Smooth muscle cell (in vitro differentiated cells): ENCODE measurements at regions not wholly inside any gene's neighbourhood (a gene's known extent, or its start where the extent isn't known, plus 50 kb on each side); places are given as distances from the start of the nearest gene placed in this dataset.

Experiments
- DNase-seq: peaks from one replicate; lab custom pipeline; 2025; ENCODE audit not compliant: unreplicated experiment; lab: John Stamatoyannopoulos, UW
- H2AFZ ChIP-seq: fragments of 200-600 bp; sonication (generic); 2 replicates; pipeline ENCODE4 v1.6.0; 2016; ENCODE audit warnings: antibody characterized with exemption, low read depth, mild to moderate bottlenecking
- H3F3A ChIP-seq: fragments of 200-600 bp; sonication (generic); 2 replicates; pipeline ENCODE4 v1.6.0; 2017; ENCODE audit warnings: antibody characterized with exemption, low read depth
- H3K27ac ChIP-seq: fragments of 200-600 bp; sonication (generic); 2 replicates; pipeline ENCODE4 v1.5.1; 2016; ENCODE audit warnings: low read depth, mild to moderate bottlenecking
- H3K27me3 ChIP-seq: fragments of 200-600 bp; sonication (generic); 2 replicates; pipeline ENCODE4 v1.6.1; 2016; ENCODE audit warnings: low read depth, mild to moderate bottlenecking
- H3K36me3 ChIP-seq: fragments of 200-600 bp; sonication (generic); 2 replicates; pipeline ENCODE4 v1.5.1; 2016; ENCODE audit warnings: low read depth
- H3K4me1 ChIP-seq: fragments of 200-600 bp; sonication (generic); 2 replicates; pipeline ENCODE4 v1.5.1; 2016; ENCODE audit warnings: low read depth
- H3K4me2 ChIP-seq: fragments of 200-600 bp; sonication (generic); 2 replicates; pipeline ENCODE4 v1.6.0; 2016; ENCODE audit warnings: mild to moderate bottlenecking
- H3K4me3 ChIP-seq: fragments of 200-600 bp; sonication (generic); 2 replicates; pipeline ENCODE4 v1.5.1; 2016; ENCODE audit warnings: mild to moderate bottlenecking
- H3K79me2 ChIP-seq: fragments of 200-600 bp; sonication (generic); 2 replicates; pipeline ENCODE4 v1.6.0; 2016; ENCODE audit warnings: low read depth, mild to moderate bottlenecking
- H3K9ac ChIP-seq: fragments of 200-600 bp; sonication (generic); 2 replicates; pipeline ENCODE4 v1.6.0; 2016; ENCODE audit warnings: low read depth
- H3K9me3 ChIP-seq: fragments of 200-600 bp; sonication (generic); replicated peaks from 2 replicates; pipeline ENCODE4 v1.5.1; 2016; ENCODE audit warnings: low read depth
- H4K20me1 ChIP-seq: fragments of 200-600 bp; sonication (generic); 2 replicates; pipeline ENCODE4 v1.6.0; 2016; ENCODE audit warnings: low read depth
- WGBS: methylation state at CpG from one replicate; pipeline ENCODE4 v1.1.7; 2016; ENCODE audit warnings: low lambda C conversion rate; 5-methylcytosine and 5-hydroxymethylcytosine counted together
- TF ChIP-seq, protein P1 (sequence below): fragments of 200-600 bp; sonication (generic); IDR thresholded peaks from 2 replicates; pipeline ENCODE4 v1.5.1; 2017; ENCODE audit warnings: borderline replicate concordance, mild to moderate bottlenecking, antibody characterized with exemption; ENCODE audit not compliant: insufficient read depth, poor library complexity, severe bottlenecking

DNA sequence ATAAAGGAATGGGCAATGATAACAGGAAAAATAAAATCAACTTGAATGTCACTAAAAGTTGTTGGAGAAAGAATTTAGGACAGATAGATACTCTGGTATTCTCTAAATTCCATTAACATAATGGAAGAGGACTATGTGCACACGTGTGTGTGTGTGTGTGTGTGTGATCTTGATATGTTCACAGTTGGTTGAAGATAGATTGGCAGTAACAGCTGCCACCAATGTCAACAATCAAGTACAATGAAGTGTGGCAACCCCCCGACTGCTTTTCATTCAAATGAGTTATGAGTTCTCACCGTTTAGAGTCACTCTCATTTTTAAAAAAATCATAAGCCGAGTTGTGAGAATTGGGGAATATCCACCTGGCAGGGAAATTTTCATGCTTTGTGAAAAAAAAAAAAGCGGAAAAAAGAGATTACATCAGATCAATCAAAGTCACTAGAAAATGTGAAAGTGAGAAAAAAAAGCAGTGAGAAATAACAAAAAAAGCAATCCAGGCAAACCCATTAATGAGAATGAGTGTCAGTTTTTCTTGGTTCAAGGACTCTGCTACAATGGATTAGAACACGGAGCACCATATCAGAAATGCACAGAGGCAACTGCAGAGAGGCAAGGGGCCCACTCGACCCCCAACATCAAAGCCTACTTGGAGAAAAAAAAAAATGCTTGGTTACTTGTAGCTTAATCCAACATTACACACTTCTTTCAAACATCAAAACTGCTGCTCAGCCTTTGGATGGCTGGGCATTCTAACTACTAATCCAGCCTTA is 414.9 kb upstream of the PITX2 start:
- peak overlapping the region; percentile 71 for H3K27ac ChIP-seq
- H3K9me3 ChIP-seq: no peaks in the 10 kb centered on the region
- peak overlapping the region; percentile 57 for H3K4me2 ChIP-seq
- no peaks in the 10 kb centered on the region for H3K36me3 ChIP-seq
- H3K9ac ChIP-seq: peak overlapping the region; percentile 13
- peak overlapping the region; percentile 21 for H2AFZ ChIP-seq
- H3K79me2 ChIP-seq: peaks cover 7% of the 10 kb centered on the region
- H3F3A ChIP-seq: peaks cover 9% of the 10 kb centered on the region
- H3K4me3 ChIP-seq: no peak overlapping the region
- 65% methylated on average over 7 of the region's 7 CpGs for WGBS
- TF ChIP-seq, protein P1, sequence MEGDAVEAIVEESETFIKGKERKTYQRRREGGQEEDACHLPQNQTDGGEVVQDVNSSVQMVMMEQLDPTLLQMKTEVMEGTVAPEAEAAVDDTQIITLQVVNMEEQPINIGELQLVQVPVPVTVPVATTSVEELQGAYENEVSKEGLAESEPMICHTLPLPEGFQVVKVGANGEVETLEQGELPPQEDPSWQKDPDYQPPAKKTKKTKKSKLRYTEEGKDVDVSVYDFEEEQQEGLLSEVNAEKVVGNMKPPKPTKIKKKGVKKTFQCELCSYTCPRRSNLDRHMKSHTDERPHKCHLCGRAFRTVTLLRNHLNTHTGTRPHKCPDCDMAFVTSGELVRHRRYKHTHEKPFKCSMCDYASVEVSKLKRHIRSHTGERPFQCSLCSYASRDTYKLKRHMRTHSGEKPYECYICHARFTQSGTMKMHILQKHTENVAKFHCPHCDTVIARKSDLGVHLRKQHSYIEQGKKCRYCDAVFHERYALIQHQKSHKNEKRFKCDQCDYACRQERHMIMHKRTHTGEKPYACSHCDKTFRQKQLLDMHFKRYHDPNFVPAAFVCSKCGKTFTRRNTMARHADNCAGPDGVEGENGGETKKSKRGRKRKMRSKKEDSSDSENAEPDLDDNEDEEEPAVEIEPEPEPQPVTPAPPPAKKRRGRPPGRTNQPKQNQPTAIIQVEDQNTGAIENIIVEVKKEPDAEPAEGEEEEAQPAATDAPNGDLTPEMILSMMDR: no peak
- H4K20me1 ChIP-seq: no peaks in the 10 kb centered on the region
- no peaks in the 10 kb centered on the region for H3K27me3 ChIP-seq
- peaks cover 12% of the 10 kb centered on the region for H3K4me1 ChIP-seq
- no peak for DNase-seq

DNA sequence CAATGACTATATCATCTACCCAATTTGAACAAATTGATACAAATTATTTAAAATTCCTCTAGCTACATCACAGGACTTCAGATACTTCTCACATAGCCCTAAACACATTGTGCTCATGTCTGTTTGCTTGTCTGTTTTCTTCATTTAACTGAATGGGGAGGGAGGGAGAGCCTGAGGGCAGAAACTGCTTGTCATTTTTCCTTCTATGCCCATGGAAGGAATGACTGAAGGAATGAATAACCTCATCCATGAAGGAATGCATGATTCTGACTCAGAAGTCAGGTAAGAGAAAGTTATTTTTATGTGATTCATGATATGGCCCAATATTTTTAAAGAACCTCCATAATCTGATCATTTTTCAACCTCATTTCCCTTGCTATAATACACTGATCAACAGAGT is 418.0 kb upstream of the PITX2 start:
- Histone ChIP-seq H3F3A (peaks cover 6% of the 10 kb centered on the region), H3K27ac (peak overlapping the region; percentile 71), H3K36me3 (no peaks in the 10 kb centered on the region), H3K9me3 (no peaks in the 10 kb centered on the region), H3K4me1 (peaks cover 12% of the 10 kb centered on the region), H3K79me2 (no peaks in the 10 kb centered on the region), H3K4me2 (no peak overlapping the region), H4K20me1 (no peaks in the 10 kb centered on the region), H3K9ac (no peak overlapping the region), H3K4me3 (no peak overlapping the region), H2AFZ (no peak overlapping the region), H3K27me3 (no peaks in the 10 kb centered on the region)
- TF ChIP-seq, protein P1: no peak
- no peak for DNase-seq

DNA sequence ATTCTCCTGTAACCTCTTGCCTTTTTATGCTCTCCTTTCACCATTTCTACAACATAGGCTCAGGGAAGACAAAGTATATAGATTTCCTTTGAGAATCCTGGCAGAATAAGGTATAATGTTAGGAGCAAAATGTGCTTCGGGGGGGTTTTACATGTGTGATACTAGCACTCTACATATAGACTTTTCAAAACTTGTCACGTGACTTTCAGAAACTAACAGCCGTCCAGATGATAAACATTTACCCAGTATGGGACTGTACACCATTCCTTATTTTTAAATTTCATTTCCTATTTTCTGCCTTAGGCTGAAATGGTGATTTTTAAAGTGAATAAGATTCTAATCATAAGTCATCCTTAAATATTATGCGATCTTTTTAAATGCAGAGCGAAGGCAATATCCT is 420.4 kb upstream of the PITX2 start:
- TF ChIP-seq, protein P1: no peak
- H3K9me3 ChIP-seq: no peaks in the 10 kb centered on the region
- no peaks in the 10 kb centered on the region for H3K36me3 ChIP-seq
- H3K27me3 ChIP-seq: no peaks in the 10 kb centered on the region
- H3K4me2 ChIP-seq: no peak overlapping the region
- H3K27ac ChIP-seq: no peak overlapping the region
- no peaks in the 10 kb centered on the region for H3F3A ChIP-seq
- H3K79me2 ChIP-seq: no peaks in the 10 kb centered on the region
- H3K9ac ChIP-seq: no peak overlapping the region
- H4K20me1 ChIP-seq: no peaks in the 10 kb centered on the region
- 91% methylated on average over 5 of the region's 5 CpGs for WGBS
- no peak overlapping the region for H2AFZ ChIP-seq
- H3K4me1 ChIP-seq: peaks cover 12% of the 10 kb centered on the region
- DNase-seq: no peak
- no peak overlapping the region for H3K4me3 ChIP-seq

DNA sequence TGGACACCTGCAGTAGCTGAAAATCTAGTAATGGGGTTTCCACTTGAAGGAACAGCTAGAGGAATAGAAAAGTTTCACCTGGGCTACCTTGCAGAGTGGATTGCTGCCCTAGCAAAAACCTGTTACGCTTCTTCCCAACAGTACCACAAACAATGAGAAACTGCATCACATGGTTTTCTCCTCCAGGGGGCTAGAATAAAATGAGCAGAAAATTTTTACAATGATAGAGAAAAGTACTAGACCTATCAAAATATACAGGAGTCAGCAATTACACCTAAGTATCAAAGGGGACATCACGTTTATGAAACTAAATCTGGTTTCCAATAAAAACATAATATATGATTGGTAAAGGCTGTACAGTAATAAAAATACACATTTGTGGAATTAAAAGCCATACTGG is 423.1 kb upstream of the PITX2 start:
- H3K4me1 ChIP-seq: no peaks in the 10 kb centered on the region
- no peaks in the 10 kb centered on the region for H4K20me1 ChIP-seq
- H3K9me3 ChIP-seq: no peaks in the 10 kb centered on the region
- H3K4me3 ChIP-seq: no peak overlapping the region
- no peaks in the 10 kb centered on the region for H3F3A ChIP-seq
- no peak overlapping the region for H3K27ac ChIP-seq
- DNase-seq: no peak
- no peaks in the 10 kb centered on the region for H3K36me3 ChIP-seq
- H3K4me2 ChIP-seq: no peak overlapping the region
- no peaks in the 10 kb centered on the region for H3K27me3 ChIP-seq
- TF ChIP-seq, protein P1: no peak
- no peaks in the 10 kb centered on the region for H3K79me2 ChIP-seq
- H3K9ac ChIP-seq: no peak overlapping the region
- WGBS: 92% methylated on average over 2 of the region's 2 CpGs
- H2AFZ ChIP-seq: no peak overlapping the region
